CD4-positive, alpha-beta T cell treated with Interleukin-12 subunit alpha and Interleukin-12 subunit beta, for 1 hour (primary cell): ENCODE measurements at regions not wholly inside any gene's neighbourhood (a gene's known extent, or its start where the extent isn't known, plus 50 kb on each side); places are given as distances from the start of the nearest gene placed in this dataset.

Source experiments
- DNase-seq: peaks from one replicate; pipeline ENCODE4 v3.0.0-alpha.2; 2020

GRCh38 chr10:108822026-108822425 is 1101.3 kb downstream of the XPNPEP1 start:
- no peak for DNase-seq

- DNase-seq: no peak
These were observed 1104.0 kb downstream of the XPNPEP1 start for GRCh38 chr10:108819302-108819701.

- no peak for DNase-seq
These were observed 1105.7 kb downstream of the XPNPEP1 start for GRCh38 chr10:108817584-108817983.

GRCh38 chr10:108817135-108817534 is 1106.2 kb downstream of the XPNPEP1 start:
- no peak for DNase-seq

GRCh38 chr10:108812906-108813305 is 1110.4 kb downstream of the XPNPEP1 start:
- DNase-seq: no peak

GRCh38 chr10:108812296-108812695 is 1111.0 kb downstream of the XPNPEP1 start:
- no peak for DNase-seq

GRCh38 chr10:108808228-108808627 is 1115.1 kb downstream of the XPNPEP1 start:
- no peak for DNase-seq

GRCh38 chr10:108801775-108802517 is 1121.4 kb downstream of the XPNPEP1 start:
- no peak for DNase-seq

GRCh38 chr10:108801220-108801619 is 1122.1 kb downstream of the XPNPEP1 start:
- DNase-seq: no peak

GRCh38 chr10:108797573-108797972 is 1125.7 kb downstream of the XPNPEP1 start:
- no peak for DNase-seq

GRCh38 chr10:108791794-108792474 is 1131.4 kb downstream of the XPNPEP1 start:
- DNase-seq: no peak

GRCh38 chr10:108791030-108791429 is 1132.3 kb downstream of the XPNPEP1 start:
- DNase-seq: no peak

- DNase-seq: no peak
These were observed 1133.4 kb downstream of the XPNPEP1 start for GRCh38 chr10:108789919-108790318.

- no peak for DNase-seq
These were observed 1134.0 kb downstream of the XPNPEP1 start for GRCh38 chr10:108789336-108789735.

GRCh38 chr10:108788891-108789290 is 1134.4 kb downstream of the XPNPEP1 start:
- DNase-seq: no peak

- DNase-seq: no peak
These were observed 1135.4 kb downstream of the XPNPEP1 start for GRCh38 chr10:108787932-108788331.

- no peak for DNase-seq
These were observed 1138.3 kb downstream of the XPNPEP1 start for GRCh38 chr10:108785011-108785410.

- no peak for DNase-seq
These were observed 1138.8 kb downstream of the XPNPEP1 start for GRCh38 chr10:108784534-108784933.

- no peak for DNase-seq
These were observed 1139.4 kb downstream of the XPNPEP1 start for GRCh38 chr10:108783897-108784296.

GRCh38 chr10:108782411-108782810 is 1140.9 kb downstream of the XPNPEP1 start:
- no peak for DNase-seq

- no peak for DNase-seq
These were observed 1143.8 kb downstream of the XPNPEP1 start for GRCh38 chr10:108779501-108779900.

- DNase-seq: no peak
These were observed 1147.3 kb downstream of the XPNPEP1 start for GRCh38 chr10:108775911-108776475.

GRCh38 chr10:108771106-108771505 is 1152.2 kb downstream of the XPNPEP1 start:
- DNase-seq: no peak

- no peak for DNase-seq
These were observed 1157.5 kb downstream of the XPNPEP1 start for GRCh38 chr10:108765794-108766193.
